ENCODE measurements at regions not wholly inside any gene's neighbourhood (a gene's known extent, or its start where the extent isn't known, plus 50 kb on each side); places are given as distances from the start of the nearest gene placed in this dataset.

GRCh38 chr9:108663422-108663821 lies 192.4 kb downstream of the ACTL7B start:
- ATAC-seq (no peak), DNase-seq (no peak)
- intact Hi-C loops (cut with DNase I) = no loop called here
- WGBS, 3 donors = 78 to 84% (median 80%) methylated on average over 2 of the region's 2 CpGs
- no peaks in the 10 kb centered on the region for H3K36me3 ChIP-seq (ENCODE audit: insufficient read depth in 1 of 2, low read depth in 1 of 2)
- no peak overlapping the region for H3K27ac ChIP-seq
- no peaks in the 10 kb centered on the region for H3K27me3 ChIP-seq (ENCODE audit: insufficient read depth in 3 of 3, low read length in 2 of 3)
- no peaks in the 10 kb centered on the region for H3K4me1 ChIP-seq
- no peak overlapping the region for H3K4me3 ChIP-seq
- no peak for TF ChIP-seq CTCF (IDR thresholded peaks at IDR 0.05)
- H3K9me3 ChIP-seq = peaks cover 10% of the 10 kb centered on the region

- peaks cover 10% of the 10 kb centered on the region for H3K9me3 ChIP-seq
- H3K27me3 ChIP-seq (ENCODE audit: insufficient read depth in 3 of 3, low read length in 2 of 3) = no peaks in the 10 kb centered on the region
- H3K4me3 ChIP-seq = no peak overlapping the region
- no peaks in the 10 kb centered on the region for H3K36me3 ChIP-seq (ENCODE audit: insufficient read depth in 1 of 2, low read depth in 1 of 2)
- intact Hi-C loops (cut with DNase I) = no loop called here
- no peak for DNase-seq
- ATAC-seq = no peak
- TF ChIP-seq CTCF (IDR thresholded peaks at IDR 0.05) = no peak
- H3K27ac ChIP-seq = no peak overlapping the region
- no peaks in the 10 kb centered on the region for H3K4me1 ChIP-seq
- 88 to 92% (median 90%) methylated on average over 4 of the region's 4 CpGs for WGBS, 3 donors
Measured at GRCh38 chr9:108662956-108663355, 192.8 kb downstream of the ACTL7B start.

- WGBS, 3 donors = 75 to 82% (median 82%) methylated on average over 6 of the region's 6 CpGs
- Histone ChIP-seq H3K27ac (no peak overlapping the region), H3K4me3 (no peak overlapping the region), H3K9me3 (peaks cover 10% of the 10 kb centered on the region), H3K36me3 (ENCODE audit: insufficient read depth in 1 of 2, low read depth in 1 of 2) (no peaks in the 10 kb centered on the region), H3K27me3 (ENCODE audit: insufficient read depth in 3 of 3, low read length in 2 of 3) (no peaks in the 10 kb centered on the region), H3K4me1 (no peaks in the 10 kb centered on the region)
- intact Hi-C loops (cut with DNase I) = no loop called here
- ATAC-seq = no peak
- no peak for DNase-seq
- no peak for TF ChIP-seq CTCF (IDR thresholded peaks at IDR 0.05)
Measured at GRCh38 chr9:108662091-108662875, 193.5 kb downstream of the ACTL7B start.

- Histone ChIP-seq H3K9me3 (peaks cover 10% of the 10 kb centered on the region), H3K27me3 (ENCODE audit: insufficient read depth in 3 of 3, low read length in 2 of 3) (no peaks in the 10 kb centered on the region), H3K27ac (no peak overlapping the region), H3K4me1 (no peaks in the 10 kb centered on the region), H3K36me3 (ENCODE audit: insufficient read depth in 1 of 2, low read depth in 1 of 2) (no peaks in the 10 kb centered on the region), H3K4me3 (no peak overlapping the region)
- no peak for DNase-seq
- 44 to 50% (median 48%) methylated on average over 5 of the region's 5 CpGs for WGBS, 3 donors
- TF ChIP-seq CTCF (IDR thresholded peaks at IDR 0.05) = no peak
- ATAC-seq = no peak
- intact Hi-C loops (cut with DNase I) = no loop called here
Measured at GRCh38 chr9:108656566-108656965, 199.2 kb downstream of the ACTL7B start.

GRCh38 chr9:108655818-108656217 lies 200.0 kb downstream of the ACTL7B start:
- intact Hi-C loops (cut with DNase I) = no loop called here
- 67 to 72% (median 72%) methylated on average over 7 of the region's 7 CpGs for WGBS, 3 donors

More at GRCh38 chr9:108655818-108656217, 200.0 kb downstream of the ACTL7B start:
- no peak for TF ChIP-seq CTCF (IDR thresholded peaks at IDR 0.05)
- no peak overlapping the region for H3K4me3 ChIP-seq
- no peaks in the 10 kb centered on the region for H3K36me3 ChIP-seq (ENCODE audit: insufficient read depth in 1 of 2, low read depth in 1 of 2)
- H3K9me3 ChIP-seq = peaks cover 10% of the 10 kb centered on the region
- H3K27ac ChIP-seq = no peak overlapping the region
- DNase-seq (no peak), ATAC-seq (no peak)
- H3K4me1 ChIP-seq = no peaks in the 10 kb centered on the region
- H3K27me3 ChIP-seq (ENCODE audit: insufficient read depth in 3 of 3, low read length in 2 of 3) = no peaks in the 10 kb centered on the region
